H1 (cell line): ENCODE measurements at regions not wholly inside any gene's neighbourhood (a gene's known extent, or its start where the extent isn't known, plus 50 kb on each side); places are given as distances from the start of the nearest gene placed in this dataset.

ENCODE experiments used
- CTCF ChIA-PET: fragments of 300-600 bp; sonication (Branson Sonifier 250); formaldehyde crosslinking; loops from one replicate; lab custom pipeline; 2021; ENCODE audit not compliant: partially characterized antibody; lab: Charles Lee
- POLR2A ChIA-PET: fragments of 300-600 bp; sonication (Branson Sonifier 250); formaldehyde crosslinking; loops from one replicate; lab custom pipeline; 2021; ENCODE audit warnings: inconsistent platforms; ENCODE audit not compliant: partially characterized antibody; lab: Charles Lee
- DNase-seq, 2 experiments: peaks; one replicate each; pipeline versions ENCODE4 v3.0.0 to v3.0.0-alpha.2; 2010 to 2022; ENCODE audit warnings: low spot score in 2 of 2, low read depth in 1 of 2, mixed read lengths in 1 of 2
- FAIRE-seq: peaks from 2 replicates; lab custom pipeline; 2011; peaks lifted over from hg19 to GRCh38; lab: Jason Lieb, UNC
- H2AFZ ChIP-seq: 2 replicates; pipeline ENCODE4 v1.8.1; 2012; ENCODE audit warnings: low read length, inconsistent platforms
- H2AK5ac ChIP-seq: 2 replicates; pipeline ENCODE4 v1.6.1; 2013; ENCODE audit warnings: low read depth, low read length
- H2BK120ac ChIP-seq: replicated peaks from 2 replicates; pipeline ENCODE3; 2013; ENCODE audit warnings: low read depth, low read length, inconsistent platforms
- H2BK12ac ChIP-seq: 2 replicates; pipeline ENCODE4 v1.6.1; 2013; ENCODE audit warnings: low read depth, low read length
- H2BK15ac ChIP-seq: 2 replicates; pipeline ENCODE4 v1.6.1; 2013; ENCODE audit warnings: low read length
- H2BK20ac ChIP-seq: 2 replicates; pipeline ENCODE4 v1.6.1; 2013; ENCODE audit warnings: low read length
- H2BK5ac ChIP-seq: 2 replicates; pipeline ENCODE4 v1.6.1; 2013; ENCODE audit warnings: low read depth, low read length
- H3K14ac ChIP-seq: 2 replicates; pipeline ENCODE4 v1.6.1; 2013; ENCODE audit warnings: inconsistent platforms; ENCODE audit not compliant: insufficient read length
- H3K18ac ChIP-seq: 2 replicates; pipeline ENCODE4 v1.6.1; 2013; ENCODE audit warnings: low read length; ENCODE audit errors: extremely low read depth
- H3K23ac ChIP-seq: 2 replicates; pipeline ENCODE4 v1.6.1; 2013; ENCODE audit warnings: inconsistent platforms; ENCODE audit not compliant: insufficient read length
- H3K23me2 ChIP-seq: 2 replicates; pipeline ENCODE4 v1.6.1; 2013; ENCODE audit warnings: low read depth, low read length
- H3K27ac ChIP-seq: 2 replicates; pipeline ENCODE4 v1.6.1; 2011; ENCODE audit warnings: low read depth, low read length, inconsistent platforms
- H3K27me3 ChIP-seq, 4 experiments: replicated peaks in 1 of 4; 1 replicate in 1 of 4; 2 replicates in 3 of 4; pipeline versions ENCODE4 v1.6.1 to v1.8.1; 2011 to 2013; ENCODE audit warnings: low read length in 3 of 4, mild to moderate bottlenecking in 3 of 4, inconsistent platforms in 2 of 4, mixed read lengths in 2 of 4, moderate library complexity in 1 of 4; ENCODE audit not compliant: control insufficient read depth in 3 of 4, insufficient read depth in 3 of 4; ENCODE audit errors: extremely low read depth in 1 of 4
- H3K36me3 ChIP-seq, 4 experiments: 2 replicates each; pipeline versions ENCODE4 v1.6.1 to v1.8.1; 2011 to 2013; ENCODE audit warnings: mild to moderate bottlenecking in 4 of 4, low read length in 3 of 4, moderate library complexity in 2 of 4, control low read depth in 1 of 4, inconsistent platforms in 1 of 4; ENCODE audit not compliant: insufficient read depth in 4 of 4, control insufficient read depth in 2 of 4
- H3K4ac ChIP-seq: replicated peaks from 2 replicates; pipeline ENCODE3; 2013; ENCODE audit warnings: low read length, low read depth, mixed read lengths, inconsistent platforms; ENCODE audit not compliant: insufficient read length
- H3K4me1 ChIP-seq, 4 experiments: replicated peaks in 1 of 4; 1 replicate in 1 of 4; 2 replicates in 3 of 4; pipeline versions ENCODE4 v1.6.1 to v1.8.1; 2011 to 2013; ENCODE audit warnings: low read length in 3 of 4, inconsistent platforms in 2 of 4, mixed read lengths in 1 of 4; ENCODE audit not compliant: insufficient read depth in 4 of 4, control insufficient read depth in 3 of 4
- H3K4me2 ChIP-seq, 2 experiments: 2 replicates each; pipeline versions ENCODE4 v1.6.1 to v1.8.1; 2011 to 2013; ENCODE audit warnings: low read depth in 2 of 2, low read length in 2 of 2, control low read depth in 1 of 2, inconsistent platforms in 1 of 2, mild to moderate bottlenecking in 1 of 2; ENCODE audit not compliant: insufficient read depth in 1 of 2
- H3K4me3 ChIP-seq, 4 experiments: fragments of 200-600, 300-600 bp in 1 of 4; sonication (generic), shearing (Covaris generic), sonication (Bioruptor Twin) in 1 of 4; 2 replicates each; pipeline versions ENCODE4 v1.5.1 to v1.8.1; 2011 to 2016; ENCODE audit warnings: low read length in 4 of 4, low read depth in 3 of 4, control low read depth in 2 of 4, inconsistent platforms in 2 of 4, mild to moderate bottlenecking in 2 of 4, mixed read lengths in 1 of 4, moderate library complexity in 1 of 4; ENCODE audit not compliant: insufficient read depth in 2 of 4; ENCODE audit errors: extremely low read depth in 1 of 4
- H3K56ac ChIP-seq: replicated peaks from 2 replicates; pipeline ENCODE3; 2013; ENCODE audit warnings: low read depth, mild to moderate bottlenecking, mixed read lengths, low read length, inconsistent platforms; ENCODE audit not compliant: insufficient read length
- H3K79me1 ChIP-seq: 2 replicates; pipeline ENCODE4 v1.6.1; 2013; ENCODE audit warnings: low read depth, low read length, control low read depth
- H3K79me2 ChIP-seq, 2 experiments: 2 replicates each; pipeline versions ENCODE4 v1.6.1 to v1.8.1; 2012 to 2013; ENCODE audit warnings: low read length in 2 of 2, mild to moderate bottlenecking in 2 of 2, inconsistent platforms in 1 of 2; ENCODE audit not compliant: insufficient read depth in 2 of 2, control insufficient read depth in 1 of 2
- H3K9ac ChIP-seq, 4 experiments: replicated peaks in 1 of 4; 1 replicate in 1 of 4; 2 replicates in 3 of 4; pipeline versions ENCODE4 v1.6.1 to v1.8.1; 2011 to 2013; ENCODE audit warnings: low read depth in 3 of 4, low read length in 3 of 4, control low read depth in 2 of 4, mild to moderate bottlenecking in 2 of 4, moderate library complexity in 2 of 4, inconsistent platforms in 1 of 4; ENCODE audit errors: extremely low read depth in 1 of 4
- H3K9me3 ChIP-seq, 2 experiments: 2 replicates each; pipeline versions ENCODE4 v1.6.1 to v1.8.1; 2012 to 2013; ENCODE audit warnings: mild to moderate bottlenecking in 2 of 2, moderate library complexity in 2 of 2, control low read depth in 1 of 2, inconsistent platforms in 1 of 2, low read depth in 1 of 2, low read length in 1 of 2, mixed read lengths in 1 of 2; ENCODE audit not compliant: insufficient read depth in 2 of 2
- H4K20me1 ChIP-seq, 2 experiments: replicated peaks in 1 of 2; 2 replicates each; pipeline versions ENCODE3 to v1.8.1; 2011 to 2013; ENCODE audit warnings: inconsistent platforms in 2 of 2, low read length in 2 of 2, mild to moderate bottlenecking in 1 of 2; ENCODE audit not compliant: insufficient read depth in 2 of 2, control insufficient read depth in 1 of 2
- H4K5ac ChIP-seq: 2 replicates; pipeline ENCODE4 v1.6.1; 2013; ENCODE audit warnings: low read length, low read depth, mixed read lengths, inconsistent platforms; ENCODE audit not compliant: insufficient read length
- H4K8ac ChIP-seq: 2 replicates; pipeline ENCODE4 v1.8.0; 2013; ENCODE audit warnings: mild to moderate bottlenecking, moderate library complexity, low read length, inconsistent platforms; ENCODE audit not compliant: insufficient read depth; ENCODE audit errors: extremely low read depth
- H4K91ac ChIP-seq: replicated peaks from 2 replicates; pipeline ENCODE3; 2013; ENCODE audit warnings: low read length, mixed read lengths, inconsistent platforms; ENCODE audit not compliant: insufficient read length
- BACH1 ChIP-seq: IDR thresholded peaks from 2 replicates; pipeline ENCODE4 v1.6.1; 2012; ENCODE audit warnings: low read length, improper control_type of control experiment
- CBX8 ChIP-seq: fragments of 300-800, 300-1000 bp; sonication (generic); IDR thresholded peaks from 2 replicates; pipeline ENCODE4 v1.7.1; 2016; ENCODE audit warnings: low read depth, low read length, borderline replicate concordance
- CREB1 ChIP-seq: IDR thresholded peaks from 2 replicates; pipeline ENCODE4 v1.6.1; 2012; ENCODE audit warnings: inconsistent platforms
- CTBP2 ChIP-seq: IDR thresholded peaks from 2 replicates; pipeline ENCODE4 v1.7.0; 2011; ENCODE audit warnings: borderline replicate concordance, mild to moderate bottlenecking, moderate library complexity, mixed read lengths, low read length; ENCODE audit not compliant: insufficient read depth, insufficient read length
- HDAC2 ChIP-seq, 2 experiments: fragments of 300-600 bp in 1 of 2; sonication (generic) in 1 of 2; IDR thresholded peaks; 2 replicates each; pipeline ENCODE4 v1.6.1; 2011 to 2012; ENCODE audit warnings: low read depth in 2 of 2, low read length in 2 of 2, mild to moderate bottlenecking in 2 of 2, moderate library complexity in 2 of 2, borderline replicate concordance in 1 of 2, inconsistent platforms in 1 of 2
- WGBS, 2 experiments: shearing (Covaris generic) in 1 of 2; methylation state at CpG; one replicate each; pipeline versions ENCODE4 v1.1.6 to v1.1.7; 2013 to 2015; ENCODE audit warnings: low lambda C conversion rate in 2 of 2, mixed read lengths in 2 of 2, inconsistent platforms in 1 of 2, low coverage in 1 of 2, missing lambda C conversion rate in 1 of 2; ENCODE audit not compliant: insufficient replicate concordance in 2 of 2, insufficient coverage in 1 of 2, insufficient read length in 1 of 2; ENCODE audit errors: extremely low coverage in 1 of 2, missing lambda C conversion rate in 1 of 2; 5-methylcytosine and 5-hydroxymethylcytosine counted together

- Histone ChIP-seq H3K27ac (no peak overlapping the region), H3K27me3 (no peaks in the 10 kb centered on the region; a peak in 1 of 7 replicates), H4K20me1 (no peaks in the 10 kb centered on the region), H4K5ac (no peak overlapping the region), H2BK120ac (no peak overlapping the region), H3K14ac (no peak overlapping the region), H2AK5ac (no peak overlapping the region)
- TF ChIP-seq HDAC2 (IDR thresholded peaks at IDR 0.05; ENCODE audit: borderline replicate concordance in 1 of 2, low read depth in 2 of 2, low read length in 2 of 2) (no peak), CTBP2 (no peak), CBX8 (no peak), BACH1 (no peak), CREB1 (no peak)
- TF ChIP-seq, all 59 proteins: peak for 0
- no peak overlapping the region for H4K8ac ChIP-seq
- H3K4me1 ChIP-seq, result 0 out of 7 replicates have a peak, but pooled peaks cover 0 to 2% (median 0%) of the 10 kb centered on the region in 4 experiments
- no peaks in the 10 kb centered on the region for H3K9me3 ChIP-seq
- DNase-seq, result no peak
- no peak overlapping the region for H3K23ac ChIP-seq
- no peak overlapping the region for H3K9ac ChIP-seq
- H2BK15ac ChIP-seq, result no peak overlapping the region
- no peak overlapping the region for H4K91ac ChIP-seq
- ChIA-PET CTCF (interaction anchor here (0.5 kb wide), 1 partner anchor 121 kb away, joined by 3 read pairs; no protein-coding TSS in a partner anchor), POLR2A (interaction anchor here (1.3 kb wide), 1 partner anchor 183 kb away, joined by 3 read pairs; no protein-coding TSS in a partner anchor)
- H2BK20ac ChIP-seq, result no peak overlapping the region
- H3K18ac ChIP-seq, result no peak overlapping the region
- no peak overlapping the region for H2AFZ ChIP-seq
- no peaks in the 10 kb centered on the region for H3K23me2 ChIP-seq
- 97% methylated on average over 3 of the region's 3 CpGs; no CpG with 5 or more reads in 1 of the 2 experiments for WGBS, 2 experiments
- H3K4me3 ChIP-seq, result no peak overlapping the region
- no peak overlapping the region for H2BK5ac ChIP-seq
- no peak overlapping the region for H3K4me2 ChIP-seq
- H3K79me2 ChIP-seq, result no peaks in the 10 kb centered on the region
- no peak overlapping the region for H2BK12ac ChIP-seq
- H3K79me1 ChIP-seq, result no peaks in the 10 kb centered on the region
- no peaks in the 10 kb centered on the region for H3K36me3 ChIP-seq
- H3K4ac ChIP-seq, result no peak overlapping the region
- no peak overlapping the region for H3K56ac ChIP-seq
- no peak for FAIRE-seq
Observed at GRCh38 chr12:89162589-89163261, 189.6 kb downstream of the DUSP6 start.
